Neural cell (in vitro differentiated cells): ENCODE measurements at regions not wholly inside any gene's neighbourhood (a gene's known extent, or its start where the extent isn't known, plus 50 kb on each side); places are given as distances from the start of the nearest gene placed in this dataset.

Experiments used
- EP300 ChIP-seq: fragments of 450-650 bp; conservative IDR thresholded peaks from 2 replicates; pipeline ENCODE4 v1.6.1; 2014; ENCODE audit warnings: antibody characterized with exemption, mild to moderate bottlenecking, moderate library complexity; ENCODE audit not compliant: poor library complexity, severe bottlenecking
- EZH2 ChIP-seq: fragments of 200-600, 300-800 bp; shearing (Covaris generic), sonication (generic); IDR thresholded peaks from 2 replicates; pipeline ENCODE4 v1.6.1; 2014; ENCODE audit warnings: antibody characterized with exemption, low read length, borderline replicate concordance, mild to moderate bottlenecking; ENCODE audit not compliant: insufficient read depth, poor library complexity, severe bottlenecking
- POLR2AphosphoS5 ChIP-seq: IDR thresholded peaks from 2 replicates; pipeline ENCODE4 v1.6.1; 2012
- REST ChIP-seq: IDR thresholded peaks from 2 replicates; pipeline ENCODE4 v1.6.1; 2012; ENCODE audit warnings: borderline replicate concordance
- TF ChIP-seq, protein P1 (sequence below): fragments of 450-650 bp; IDR thresholded peaks from 2 replicates; pipeline ENCODE4 v1.5.1; 2014; ENCODE audit warnings: antibody characterized with exemption, mild to moderate bottlenecking, moderate library complexity; ENCODE audit not compliant: poor library complexity, severe bottlenecking

- TF ChIP-seq, protein P1, sequence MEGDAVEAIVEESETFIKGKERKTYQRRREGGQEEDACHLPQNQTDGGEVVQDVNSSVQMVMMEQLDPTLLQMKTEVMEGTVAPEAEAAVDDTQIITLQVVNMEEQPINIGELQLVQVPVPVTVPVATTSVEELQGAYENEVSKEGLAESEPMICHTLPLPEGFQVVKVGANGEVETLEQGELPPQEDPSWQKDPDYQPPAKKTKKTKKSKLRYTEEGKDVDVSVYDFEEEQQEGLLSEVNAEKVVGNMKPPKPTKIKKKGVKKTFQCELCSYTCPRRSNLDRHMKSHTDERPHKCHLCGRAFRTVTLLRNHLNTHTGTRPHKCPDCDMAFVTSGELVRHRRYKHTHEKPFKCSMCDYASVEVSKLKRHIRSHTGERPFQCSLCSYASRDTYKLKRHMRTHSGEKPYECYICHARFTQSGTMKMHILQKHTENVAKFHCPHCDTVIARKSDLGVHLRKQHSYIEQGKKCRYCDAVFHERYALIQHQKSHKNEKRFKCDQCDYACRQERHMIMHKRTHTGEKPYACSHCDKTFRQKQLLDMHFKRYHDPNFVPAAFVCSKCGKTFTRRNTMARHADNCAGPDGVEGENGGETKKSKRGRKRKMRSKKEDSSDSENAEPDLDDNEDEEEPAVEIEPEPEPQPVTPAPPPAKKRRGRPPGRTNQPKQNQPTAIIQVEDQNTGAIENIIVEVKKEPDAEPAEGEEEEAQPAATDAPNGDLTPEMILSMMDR = peak; percentile 18
- TF ChIP-seq REST = no peak
- TF ChIP-seq POLR2AphosphoS5 = no peak
- TF ChIP-seq EZH2 = no peak
- TF ChIP-seq EP300 = no peak
Measured at GRCh38 chr2:53210538-53210937, 557.1 kb upstream of the CHAC2 start.
